SK-N-MC (cell line): ENCODE measurements at regions not wholly inside any gene's neighbourhood (a gene's known extent, or its start where the extent isn't known, plus 50 kb on each side); places are given as distances from the start of the nearest gene placed in this dataset.

Source experiments
- DNase-seq: peaks from one replicate; pipeline ENCODE4 v3.0.0-alpha.2; 2011; ENCODE audit warnings: low read depth, low spot score
- H3K27ac ChIP-seq: fragments of 200-600 bp; sonication (generic); 2 replicates; pipeline ENCODE4 v1.5.1; 2016; ENCODE audit warnings: mixed run types
- H3K36me3 ChIP-seq: fragments of 200-600 bp; sonication (generic); 2 replicates; pipeline ENCODE4 v1.6.1; 2017; ENCODE audit warnings: antibody characterized with exemption, low read length, mixed read lengths; ENCODE audit not compliant: insufficient read depth
- H3K4me3 ChIP-seq: fragments of 200-600 bp; sonication (generic); 2 replicates; pipeline ENCODE4 v1.5.1; 2016
- H3K9ac ChIP-seq: fragments of 200-600 bp; sonication (generic); 2 replicates; pipeline ENCODE4 v1.8.0; 2017; ENCODE audit warnings: mixed run types, mixed read lengths; ENCODE audit not compliant: insufficient read length
- H3K9me3 ChIP-seq: fragments of 200-600 bp; sonication (generic); 2 replicates; pipeline ENCODE4 v1.6.1; 2017; ENCODE audit warnings: low read depth, mild to moderate bottlenecking, antibody characterized with exemption, low read length, moderate library complexity, mixed read lengths
- EZH2 ChIP-seq: fragments of 200-600 bp; sonication (generic); IDR thresholded peaks from one replicate; pipeline ENCODE4 v1.6.1; 2017; ENCODE audit warnings: antibody characterized with exemption
- FOXP2 ChIP-seq: optimal IDR thresholded peaks from 2 replicates; pipeline ENCODE3; 2011; ENCODE audit warnings: mild to moderate bottlenecking, moderate library complexity; ENCODE audit not compliant: insufficient read depth; ENCODE audit errors: extremely low read length, control extremely low read depth
- POLR2AphosphoS5 ChIP-seq: IDR thresholded peaks from 2 replicates; pipeline ENCODE4 v1.6.1; 2012; ENCODE audit warnings: mild to moderate bottlenecking, low read depth, low read length, borderline replicate concordance

GRCh38 chr4:133995243-133995960, 206.2 kb downstream of the PABPC4L start:
- Histone ChIP-seq H3K9me3 (no peaks in the 10 kb centered on the region), H3K27ac (no peak overlapping the region), H3K9ac (no peak overlapping the region), H3K36me3 (no peaks in the 10 kb centered on the region), H3K4me3 (no peak overlapping the region)
- DNase-seq = no peak
- TF ChIP-seq FOXP2 (no peak), EZH2 (no peak), POLR2AphosphoS5 (no peak)

DNA sequence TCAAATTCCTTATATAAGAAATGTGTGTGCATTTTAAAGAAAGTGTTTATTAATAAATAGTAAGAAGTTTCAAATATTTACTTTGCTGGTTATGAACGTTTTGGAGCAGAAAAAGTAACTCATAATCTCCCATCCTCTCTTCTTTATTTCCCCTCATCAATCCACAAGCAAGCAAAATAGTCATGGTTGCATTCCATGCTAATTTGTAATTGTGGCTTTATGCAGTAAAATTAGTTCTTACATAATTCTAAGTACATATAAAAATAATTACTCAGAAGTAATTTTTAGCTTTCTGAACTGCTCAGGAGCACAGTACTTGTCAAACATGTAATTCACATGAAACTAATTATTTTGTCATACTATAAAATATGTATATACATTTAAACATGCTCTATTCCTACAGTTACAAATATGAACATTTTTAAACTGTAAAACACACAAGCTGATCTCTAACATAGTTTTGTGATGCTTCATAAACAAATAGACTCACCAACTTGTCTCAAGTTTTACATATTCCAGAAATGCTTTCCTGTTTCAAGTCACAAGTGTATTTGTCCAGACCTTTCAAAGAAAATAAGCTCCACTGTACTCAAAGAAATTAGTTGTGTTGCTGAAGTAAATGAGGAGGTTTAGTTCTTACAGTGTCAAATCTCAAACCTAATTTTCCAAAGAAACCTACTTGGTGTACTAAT, 218.9 kb downstream of the PABPC4L start:
- no peak for DNase-seq
- Histone ChIP-seq H3K27ac (no peak overlapping the region), H3K9ac (no peak overlapping the region), H3K9me3 (no peaks in the 10 kb centered on the region), H3K36me3 (no peaks in the 10 kb centered on the region), H3K4me3 (no peak overlapping the region)
- no peak for TF ChIP-seq EZH2
- TF ChIP-seq POLR2AphosphoS5 = no peak
- no peak for TF ChIP-seq FOXP2

DNA sequence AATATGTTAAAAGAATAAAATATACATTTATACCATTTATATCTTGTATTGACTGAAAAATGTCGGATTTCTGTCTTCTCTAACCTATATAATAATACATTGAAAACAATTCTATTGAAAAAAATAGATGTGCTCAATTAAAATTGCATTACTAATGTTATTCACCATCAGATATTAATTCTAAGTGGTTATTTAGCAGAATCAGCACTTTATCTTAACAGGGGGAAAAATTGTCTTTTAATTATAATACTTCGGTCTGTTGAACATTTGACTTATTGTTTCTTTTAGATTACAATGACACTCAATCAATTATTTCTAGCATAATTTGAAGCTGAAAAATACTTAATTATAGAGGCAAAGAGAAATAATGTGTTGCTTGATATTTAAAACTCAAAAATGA, 220.3 kb downstream of the PABPC4L start:
- H3K9ac ChIP-seq = no peak overlapping the region
- H3K4me3 ChIP-seq = no peak overlapping the region
- no peak for DNase-seq
- H3K9me3 ChIP-seq = no peaks in the 10 kb centered on the region
- TF ChIP-seq FOXP2 (no peak), POLR2AphosphoS5 (no peak), EZH2 (no peak)
- no peaks in the 10 kb centered on the region for H3K36me3 ChIP-seq
- H3K27ac ChIP-seq = no peak overlapping the region

DNA sequence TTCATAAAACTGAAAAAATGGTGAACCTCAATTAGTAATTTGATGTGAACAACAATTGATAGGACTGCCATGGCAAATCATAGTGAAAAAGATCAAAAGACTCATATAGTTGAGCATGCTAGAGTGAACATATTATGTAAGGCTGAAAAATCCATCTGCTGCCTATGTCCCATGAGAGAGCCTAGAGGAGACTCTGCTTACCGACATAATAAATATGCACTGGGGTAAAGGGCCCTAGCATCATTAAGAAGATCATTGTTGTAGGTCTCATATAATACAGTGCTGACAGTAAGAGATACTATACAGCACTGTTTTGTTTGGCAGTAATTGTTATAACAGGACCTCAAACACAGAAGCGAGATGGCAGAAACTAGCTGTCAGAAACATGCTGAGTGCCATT, 229.0 kb downstream of the PABPC4L start:
- Histone ChIP-seq H3K27ac (no peak overlapping the region), H3K4me3 (no peak overlapping the region), H3K9ac (no peak overlapping the region), H3K36me3 (no peaks in the 10 kb centered on the region), H3K9me3 (no peaks in the 10 kb centered on the region)
- TF ChIP-seq FOXP2 = no peak
- no peak for TF ChIP-seq EZH2
- TF ChIP-seq POLR2AphosphoS5 = no peak
- no peak for DNase-seq

DNA sequence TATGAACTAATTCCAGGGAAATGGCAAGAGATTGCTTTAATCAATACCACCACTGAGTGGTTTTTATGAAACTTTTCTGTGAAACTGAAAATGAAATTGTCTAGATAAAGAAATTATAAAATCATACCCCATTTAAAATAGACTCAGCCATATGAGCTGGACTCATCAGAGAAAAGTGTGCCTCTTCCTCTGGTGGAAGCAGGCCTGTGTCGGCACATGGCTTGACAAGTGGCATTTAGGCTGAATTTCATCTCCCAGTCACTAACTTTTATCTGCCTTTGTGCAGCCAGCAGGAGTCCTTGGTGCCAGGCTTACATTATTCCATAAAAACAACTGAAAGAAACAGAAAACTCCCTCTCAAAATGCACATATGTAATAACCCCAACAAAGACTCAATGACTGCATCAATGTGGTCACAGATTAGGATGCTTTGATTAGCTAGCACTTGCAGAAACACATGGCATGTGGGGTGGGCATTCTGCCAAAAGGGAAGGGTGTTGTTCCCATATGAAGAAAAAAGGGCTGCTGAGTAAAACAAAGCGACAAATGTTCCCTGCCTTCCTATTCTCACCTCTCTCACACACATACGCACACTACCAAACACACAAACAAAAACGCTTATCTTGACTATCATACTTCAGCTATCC, 232.3 kb downstream of the PABPC4L start:
- Histone ChIP-seq H3K36me3 (no peaks in the 10 kb centered on the region), H3K4me3 (no peak overlapping the region; the same call in 1 of the 2 replicates), H3K9me3 (no peaks in the 10 kb centered on the region), H3K27ac (peak overlapping the region; percentile 57; the same call in 1 of the 2 replicates), H3K9ac (no peak overlapping the region)
- DNase-seq = peak; percentile 72
- TF ChIP-seq FOXP2 = peak; percentile 49
- TF ChIP-seq POLR2AphosphoS5 = no peak

DNA sequence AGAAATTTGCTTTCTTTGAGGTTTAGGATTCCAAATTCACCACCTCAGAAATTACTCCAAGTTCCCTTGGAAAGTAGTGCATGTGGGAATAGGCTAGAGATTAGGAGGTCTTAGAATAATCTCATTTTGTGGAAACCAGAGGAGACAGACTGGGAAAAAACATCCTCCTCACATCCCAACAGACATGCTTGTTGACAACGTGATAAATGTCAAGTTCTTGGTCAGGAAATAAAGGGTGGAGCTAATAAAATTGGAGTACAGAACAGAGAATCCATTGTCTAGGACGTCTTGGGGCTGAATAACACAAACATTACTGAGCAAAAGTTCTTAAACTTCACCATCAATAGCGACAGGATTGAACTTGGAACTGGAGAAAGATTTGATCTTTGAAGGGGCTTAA, 233.4 kb downstream of the PABPC4L start:
- DNase-seq = no peak
- no peak overlapping the region for H3K27ac ChIP-seq
- TF ChIP-seq FOXP2 (no peak), POLR2AphosphoS5 (no peak), EZH2 (no peak)
- no peak overlapping the region for H3K9ac ChIP-seq
- no peaks in the 10 kb centered on the region for H3K9me3 ChIP-seq
- H3K4me3 ChIP-seq = no peak overlapping the region
- H3K36me3 ChIP-seq = no peaks in the 10 kb centered on the region

GRCh38 chr4:133960975-133961374, 240.6 kb downstream of the PABPC4L start:
- TF ChIP-seq EZH2 (no peak), POLR2AphosphoS5 (no peak), FOXP2 (no peak)

GRCh38 chr4:133943081-133943480, 258.5 kb downstream of the PABPC4L start:
- Histone ChIP-seq H3K36me3 (no peaks in the 10 kb centered on the region), H3K9ac (no peak overlapping the region), H3K27ac (no peak overlapping the region), H3K4me3 (no peak overlapping the region), H3K9me3 (no peaks in the 10 kb centered on the region)
- no peak for TF ChIP-seq EZH2
- no peak for TF ChIP-seq FOXP2
- TF ChIP-seq POLR2AphosphoS5 = no peak
- DNase-seq = no peak

More at GRCh38 chr4:133960975-133961374, 240.6 kb downstream of the PABPC4L start:
- no peak overlapping the region for H3K9ac ChIP-seq
- H3K4me3 ChIP-seq = no peak overlapping the region
- no peak for DNase-seq
- no peak overlapping the region for H3K27ac ChIP-seq
- no peaks in the 10 kb centered on the region for H3K36me3 ChIP-seq
- H3K9me3 ChIP-seq = no peaks in the 10 kb centered on the region
